T-helper 17 cell (primary cell): ENCODE measurements at regions not wholly inside any gene's neighbourhood (a gene's known extent, or its start where the extent isn't known, plus 50 kb on each side); places are given as distances from the start of the nearest gene placed in this dataset.

Source experiments
- ATAC-seq: fragments of 150-1000 bp; cut with Tn5 transposase; 2 replicates; pipeline ENCODE4 v1.10.0; 2021; ENCODE audit warnings: mild to moderate bottlenecking, moderate library complexity
- DNase-seq, 3 donors: peaks; one replicate each; pipeline versions ENCODE4 v3.0.0 to v3.0.0-alpha.2; 2020 to 2021
- H3K9me3 ChIP-seq: one replicate; pipeline ENCODE4 v1.7.0; 2013; ENCODE audit warnings: low read length, mild to moderate bottlenecking; ENCODE audit not compliant: control insufficient read depth, poor library complexity, severe bottlenecking
- H3K27ac Mint-ChIP-seq: one replicate; pipeline ENCODE4 v1.8.0; 2022; ENCODE audit warnings: mild to moderate bottlenecking, moderate library complexity, mixed read lengths
- H3K27me3 Mint-ChIP-seq: one replicate; pipeline ENCODE4 v1.8.0; 2022; ENCODE audit warnings: mixed read lengths
- H3K36me3 Mint-ChIP-seq: one replicate; pipeline ENCODE4 v1.8.0; 2022; ENCODE audit warnings: low read depth, mixed read lengths
- H3K4me1 Mint-ChIP-seq: one replicate; pipeline ENCODE4 v1.8.0; 2022; ENCODE audit warnings: mild to moderate bottlenecking, mixed read lengths
- H3K4me3 Mint-ChIP-seq: one replicate; pipeline ENCODE4 v1.8.0; 2022; ENCODE audit warnings: mild to moderate bottlenecking, moderate library complexity, mixed read lengths

DNA sequence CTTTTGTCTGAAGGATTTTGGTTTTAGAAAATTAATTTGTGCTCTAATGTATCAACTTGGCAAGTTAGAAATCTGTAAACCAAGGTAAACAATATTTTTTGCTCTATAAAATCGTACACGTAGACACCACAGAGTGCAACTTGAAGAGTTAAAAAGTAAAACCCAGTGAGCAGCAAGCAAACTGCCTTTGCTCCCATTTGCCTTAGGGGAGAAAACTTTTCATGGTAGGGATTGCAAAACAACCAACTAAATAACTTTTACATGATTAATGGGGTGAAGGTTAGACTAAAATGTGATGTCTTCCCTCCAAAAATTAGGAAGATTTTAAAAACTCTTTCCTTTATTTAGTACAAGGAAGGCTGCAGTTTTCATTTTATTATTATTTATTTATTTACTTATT lies 224.2 kb upstream of the LYZL1 start:
- H3K9me3 ChIP-seq, result no peaks in the 10 kb centered on the region
- ATAC-seq, result no peak
- DNase-seq, result no peak
- Mint-ChIP-seq H3K27ac (no peak overlapping the region), H3K4me3 (no peak overlapping the region), H3K4me1 (peaks cover 2% of the 10 kb centered on the region), H3K36me3 (no peaks in the 10 kb centered on the region), H3K27me3 (peaks cover 17% of the 10 kb centered on the region)

DNA sequence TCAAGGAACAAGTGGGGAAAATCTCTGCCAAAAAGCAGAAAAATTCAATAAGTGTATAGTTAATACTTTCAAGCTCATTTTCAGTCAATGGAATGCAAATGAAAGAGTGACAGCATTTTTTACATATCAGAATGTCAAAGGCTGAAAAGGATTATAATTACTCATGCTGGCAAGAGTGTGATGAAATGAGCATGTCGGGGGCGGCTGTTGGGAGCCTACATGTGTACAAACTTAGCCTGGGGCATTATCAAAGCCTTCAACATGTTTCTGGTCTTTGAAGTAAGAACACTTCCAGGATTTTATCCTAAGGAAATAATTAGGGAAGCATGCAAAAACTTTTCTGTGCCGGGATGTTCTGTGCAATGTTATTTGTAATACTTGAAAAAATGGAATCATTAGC lies 221.7 kb upstream of the LYZL1 start:
- Mint-ChIP-seq H3K4me1 (peaks cover 2% of the 10 kb centered on the region), H3K27ac (no peak overlapping the region), H3K4me3 (no peak overlapping the region), H3K27me3 (peaks cover 14% of the 10 kb centered on the region), H3K36me3 (no peaks in the 10 kb centered on the region)
- ATAC-seq (no peak), DNase-seq (no peak)
- no peaks in the 10 kb centered on the region for H3K9me3 ChIP-seq

DNA sequence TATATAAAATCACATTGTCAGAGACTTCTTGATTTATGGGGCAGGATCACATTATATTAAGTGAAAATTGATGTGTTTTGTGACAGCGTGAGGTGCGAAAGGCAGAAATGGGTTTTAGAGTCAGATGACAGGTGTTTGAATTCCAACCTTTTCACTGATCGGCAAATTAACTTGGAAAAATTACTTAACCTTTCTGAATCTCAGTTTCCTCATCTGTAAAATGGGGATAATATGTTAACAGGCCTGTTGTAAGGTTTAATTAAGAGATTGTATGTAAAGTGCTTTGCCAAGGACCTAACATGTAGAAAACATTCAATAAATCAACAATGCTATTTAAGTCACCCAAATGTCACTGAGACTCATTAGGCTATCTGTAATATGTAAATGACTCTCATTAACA lies 221.2 kb upstream of the LYZL1 start:
- Mint-ChIP-seq H3K4me1 (peaks cover 2% of the 10 kb centered on the region), H3K4me3 (no peak overlapping the region), H3K36me3 (no peaks in the 10 kb centered on the region), H3K27ac (no peak overlapping the region), H3K27me3 (peaks cover 18% of the 10 kb centered on the region)
- ATAC-seq, result no peak
- H3K9me3 ChIP-seq, result no peaks in the 10 kb centered on the region
- DNase-seq, result no peak

DNA sequence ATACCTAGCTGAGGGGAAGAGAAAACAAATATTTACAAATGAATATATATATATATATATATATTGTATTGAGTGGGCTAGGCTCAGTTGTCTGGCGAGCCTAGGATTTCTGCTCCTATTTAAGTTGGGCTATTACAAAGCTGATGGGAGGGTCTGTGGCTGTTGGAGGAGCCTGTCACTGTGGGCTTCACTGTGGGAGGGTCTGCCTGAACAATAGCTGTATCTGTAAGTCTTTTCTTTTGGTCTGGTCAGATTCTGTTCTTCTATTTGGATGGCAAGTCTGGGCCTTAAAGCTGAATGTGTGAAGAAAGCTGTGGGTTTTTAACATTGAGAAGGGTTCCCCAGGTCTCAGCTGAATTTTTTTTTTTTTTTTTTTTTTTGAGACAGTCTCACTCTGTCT lies 220.6 kb upstream of the LYZL1 start:
- H3K4me1 Mint-ChIP-seq, result peaks cover 2% of the 10 kb centered on the region

DNA sequence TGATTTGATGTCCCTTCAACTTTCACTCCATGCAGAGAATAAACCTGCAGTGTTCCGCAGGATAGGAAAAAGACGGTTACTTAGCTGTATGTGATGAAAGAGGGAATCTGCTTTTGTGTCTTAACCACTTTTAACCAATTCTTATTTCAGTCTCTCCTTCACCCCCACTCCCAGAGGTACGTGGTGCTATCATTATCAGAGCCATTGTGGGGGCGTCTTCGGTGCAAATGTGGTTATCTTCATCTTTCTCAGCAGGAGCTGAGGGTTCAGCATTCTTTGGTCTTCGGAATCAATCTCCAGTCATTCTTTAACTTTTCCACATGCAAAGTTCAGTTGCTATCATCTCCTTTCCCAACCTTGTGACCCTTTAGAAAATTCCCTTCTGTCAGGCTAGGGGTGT lies 219.9 kb upstream of the LYZL1 start:
- no peaks in the 10 kb centered on the region for H3K36me3 Mint-ChIP-seq
- ATAC-seq (no peak), DNase-seq (no peak)
- no peak overlapping the region for H3K27ac Mint-ChIP-seq
- peaks cover 2% of the 10 kb centered on the region for H3K4me1 Mint-ChIP-seq
- no peak overlapping the region for H3K4me3 Mint-ChIP-seq
- no peaks in the 10 kb centered on the region for H3K9me3 ChIP-seq
- H3K27me3 Mint-ChIP-seq, result peaks cover 30% of the 10 kb centered on the region

More for the DNA sequence above, 220.6 kb upstream of the LYZL1 start:
- ATAC-seq, result no peak
- no peak overlapping the region for H3K27ac Mint-ChIP-seq
- peaks cover 25% of the 10 kb centered on the region for H3K27me3 Mint-ChIP-seq
- H3K36me3 Mint-ChIP-seq, result no peaks in the 10 kb centered on the region
- DNase-seq, result no peak
- no peaks in the 10 kb centered on the region for H3K9me3 ChIP-seq
- no peak overlapping the region for H3K4me3 Mint-ChIP-seq

DNA sequence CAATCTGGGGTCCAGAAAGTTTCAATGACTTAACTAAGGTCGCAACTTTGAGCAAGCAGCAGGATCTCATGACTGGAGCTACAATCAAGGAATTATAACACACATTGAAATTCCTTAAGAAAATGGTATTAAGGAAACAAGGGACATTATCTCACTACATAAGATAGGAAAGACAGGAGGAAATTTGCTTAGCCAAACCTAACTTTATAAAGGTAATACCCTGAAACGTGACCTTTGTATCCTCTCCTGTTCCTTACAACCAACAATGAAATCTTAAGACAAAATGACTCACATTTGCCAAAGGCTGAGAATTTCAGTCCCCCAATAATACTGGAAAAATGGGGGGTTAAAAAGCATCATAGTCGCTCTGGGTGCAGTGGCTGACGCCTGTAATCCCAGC lies 218.9 kb upstream of the LYZL1 start:
- DNase-seq (no peak), ATAC-seq (no peak)
- no peaks in the 10 kb centered on the region for H3K36me3 Mint-ChIP-seq
- H3K9me3 ChIP-seq, result no peaks in the 10 kb centered on the region
- peaks cover 2% of the 10 kb centered on the region for H3K4me1 Mint-ChIP-seq
- no peak overlapping the region for H3K4me3 Mint-ChIP-seq
- peaks cover 30% of the 10 kb centered on the region for H3K27me3 Mint-ChIP-seq
- H3K27ac Mint-ChIP-seq, result no peak overlapping the region

DNA sequence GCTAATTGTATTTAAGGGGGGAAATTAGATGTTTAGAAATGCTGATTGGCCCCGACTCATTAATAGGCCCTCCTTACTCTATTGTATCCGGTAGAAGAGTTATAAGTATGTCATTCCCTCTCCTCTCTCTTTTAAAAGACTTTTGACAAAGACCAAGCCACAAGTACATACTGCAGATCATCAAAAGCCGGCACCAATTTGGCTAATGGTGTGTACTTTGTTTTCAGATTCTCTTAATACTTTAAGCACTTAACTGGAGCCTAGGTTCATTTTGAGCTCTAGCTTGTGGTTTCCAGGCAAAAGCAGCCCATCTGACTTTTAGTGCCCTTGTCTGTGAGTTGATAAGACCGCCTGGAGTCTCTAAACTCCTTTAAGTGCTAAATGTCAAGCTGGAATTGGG lies 210.0 kb upstream of the LYZL1 start:
- H3K4me1 Mint-ChIP-seq, result no peaks in the 10 kb centered on the region
- DNase-seq, result no peak
- no peaks in the 10 kb centered on the region for H3K9me3 ChIP-seq
- H3K36me3 Mint-ChIP-seq, result peaks cover 2% of the 10 kb centered on the region
- H3K27ac Mint-ChIP-seq, result no peak overlapping the region
- H3K4me3 Mint-ChIP-seq, result no peak overlapping the region
- no peak for ATAC-seq
- H3K27me3 Mint-ChIP-seq, result peaks cover 28% of the 10 kb centered on the region

DNA sequence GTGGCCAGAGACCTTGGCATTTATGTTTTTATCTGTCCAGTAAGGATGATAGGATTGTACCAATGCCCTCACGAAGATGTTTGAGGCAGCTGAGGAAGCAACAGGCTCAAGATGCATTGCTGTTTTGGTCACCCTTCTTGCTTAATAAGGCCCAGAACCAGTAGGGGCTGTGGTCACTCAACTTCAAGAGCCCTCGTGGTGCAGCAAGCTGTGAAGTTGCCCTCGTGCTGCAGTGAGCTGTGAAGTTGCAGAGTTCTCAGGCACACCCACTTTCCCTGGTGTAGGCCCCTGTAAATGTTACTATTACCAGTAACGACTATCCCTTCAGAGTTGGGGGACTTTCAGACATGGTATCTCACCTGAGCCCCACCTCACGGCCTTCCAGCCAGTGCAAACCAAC lies 207.6 kb upstream of the LYZL1 start:
- DNase-seq, result no peak
- Mint-ChIP-seq H3K27me3 (peaks cover 28% of the 10 kb centered on the region), H3K27ac (no peak overlapping the region), H3K4me1 (no peaks in the 10 kb centered on the region), H3K36me3 (peaks cover 2% of the 10 kb centered on the region), H3K4me3 (no peak overlapping the region)
- no peak for ATAC-seq
- H3K9me3 ChIP-seq, result no peaks in the 10 kb centered on the region

DNA sequence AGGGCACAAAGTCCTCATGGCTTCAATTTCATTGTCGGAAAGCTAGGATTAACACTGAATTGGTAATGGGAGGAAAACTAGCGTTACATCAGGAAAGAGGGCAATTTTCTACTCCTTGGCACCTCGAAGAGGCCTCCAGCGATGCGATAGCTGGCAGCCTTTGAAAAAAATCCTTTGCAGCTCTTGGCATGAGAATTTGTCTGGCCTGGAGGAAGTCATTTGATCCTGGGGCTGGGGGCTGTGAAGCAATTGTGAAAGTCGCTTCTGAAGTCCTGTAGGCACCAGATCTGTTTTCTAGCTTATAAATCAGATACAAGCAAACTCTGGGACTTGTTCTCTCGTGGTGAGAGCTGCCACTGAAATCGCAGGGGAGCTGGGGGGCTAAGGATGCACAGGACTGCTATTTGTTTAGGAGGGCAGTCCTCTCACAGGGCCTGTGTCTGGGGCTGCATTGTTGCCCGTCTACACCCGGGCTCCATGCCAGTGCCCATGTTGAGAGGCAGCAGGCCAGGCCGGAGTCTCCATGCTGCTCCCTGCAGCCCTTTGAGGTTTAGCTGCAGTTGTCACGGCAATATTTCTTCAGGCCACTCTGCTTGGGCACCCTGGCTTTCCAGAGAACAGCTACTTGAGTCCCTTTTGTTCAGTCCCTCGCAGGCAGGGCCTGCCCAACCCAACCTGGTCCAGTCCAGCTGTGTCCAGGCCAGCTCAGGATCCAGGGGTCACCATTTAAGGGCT lies 206.8 kb upstream of the LYZL1 start:
- peaks cover 2% of the 10 kb centered on the region for H3K36me3 Mint-ChIP-seq
- no peak overlapping the region for H3K27ac Mint-ChIP-seq
- H3K9me3 ChIP-seq, result no peaks in the 10 kb centered on the region
- DNase-seq (no peak), ATAC-seq (no peak)
- no peaks in the 10 kb centered on the region for H3K4me1 Mint-ChIP-seq
- H3K4me3 Mint-ChIP-seq, result no peak overlapping the region
- peaks cover 28% of the 10 kb centered on the region for H3K27me3 Mint-ChIP-seq

DNA sequence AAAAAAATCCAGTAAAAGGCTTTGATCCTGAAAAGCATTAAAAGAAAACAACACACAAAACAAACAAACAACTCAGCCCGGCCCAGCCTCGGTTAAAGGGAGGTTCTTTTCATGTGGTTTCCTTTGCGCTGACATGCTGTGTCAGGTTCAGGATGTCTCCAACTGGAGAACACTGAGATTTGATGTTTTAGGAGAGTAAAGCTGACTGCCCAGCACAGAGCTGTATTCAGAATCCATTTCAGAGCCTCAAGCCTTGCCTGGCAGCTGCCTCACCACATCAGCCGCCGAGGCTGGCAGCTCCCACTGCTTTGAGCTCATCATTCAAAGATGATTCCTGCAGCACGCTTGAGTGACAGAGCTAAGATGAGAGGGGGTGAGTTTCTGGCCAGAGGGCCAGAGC lies 205.8 kb upstream of the LYZL1 start:
- Mint-ChIP-seq H3K4me3 (no peak overlapping the region), H3K27ac (no peak overlapping the region), H3K4me1 (no peaks in the 10 kb centered on the region), H3K36me3 (peaks cover 3% of the 10 kb centered on the region), H3K27me3 (peaks cover 28% of the 10 kb centered on the region)
- no peak for DNase-seq
- ATAC-seq, result no peak
- H3K9me3 ChIP-seq, result no peaks in the 10 kb centered on the region

DNA sequence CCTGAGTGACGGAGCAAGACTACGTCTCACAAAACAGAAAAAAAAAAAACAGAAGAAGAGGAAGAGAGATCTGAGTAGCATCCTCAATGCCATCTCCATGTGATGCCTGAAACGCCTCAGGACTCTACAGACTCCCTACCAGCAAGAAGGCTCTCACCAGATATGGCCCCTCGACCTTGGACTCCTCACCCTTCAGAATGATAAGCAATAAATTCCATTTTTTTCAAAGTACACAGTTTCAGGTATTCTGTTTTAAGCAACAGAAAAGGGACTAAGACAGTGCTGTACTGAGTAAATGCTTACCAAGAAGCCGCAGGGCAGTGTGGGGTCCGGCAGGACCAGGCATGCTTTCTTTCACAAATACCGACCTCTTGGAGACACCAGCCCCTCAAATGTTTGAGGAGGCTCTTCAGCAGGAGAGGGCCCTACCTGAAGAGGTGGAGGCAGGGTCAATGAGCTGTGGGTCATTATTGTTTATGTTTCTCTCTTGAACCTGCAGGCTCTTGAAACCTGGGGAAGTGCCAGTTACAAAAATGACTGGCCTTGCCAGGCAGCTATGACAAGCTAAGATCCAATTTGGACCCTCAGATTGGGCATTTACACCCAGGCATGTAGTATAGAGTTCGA lies 204.1 kb upstream of the LYZL1 start:
- Mint-ChIP-seq H3K4me1 (no peaks in the 10 kb centered on the region), H3K36me3 (peaks cover 3% of the 10 kb centered on the region)

DNA sequence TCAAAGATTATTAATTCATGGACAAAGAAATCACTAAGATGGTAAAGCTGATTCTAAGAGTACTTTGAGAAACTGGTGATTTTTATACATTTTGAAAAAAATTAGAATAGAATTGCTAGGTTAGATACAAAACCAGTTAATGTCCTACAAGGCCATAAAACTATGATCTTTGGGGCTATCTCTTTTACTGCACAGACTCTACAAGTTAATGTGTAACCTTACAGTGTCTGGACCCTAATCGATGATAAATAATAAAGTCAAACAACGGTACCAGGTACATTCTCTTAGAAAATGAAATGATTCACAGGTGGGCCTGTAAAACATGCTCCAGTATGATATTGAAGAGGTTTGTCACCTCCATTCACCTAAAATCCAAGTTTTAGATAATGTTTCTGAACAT lies 199.8 kb upstream of the LYZL1 start:
- H3K9me3 ChIP-seq, result no peaks in the 10 kb centered on the region
- Mint-ChIP-seq H3K27ac (no peak overlapping the region), H3K4me3 (no peak overlapping the region), H3K36me3 (peaks cover 2% of the 10 kb centered on the region), H3K4me1 (no peaks in the 10 kb centered on the region), H3K27me3 (no peaks in the 10 kb centered on the region)
- ATAC-seq, result no peak
- DNase-seq, result no peak

More for the DNA sequence above, 204.1 kb upstream of the LYZL1 start:
- Mint-ChIP-seq H3K27ac (no peak overlapping the region), H3K27me3 (peaks cover 21% of the 10 kb centered on the region), H3K4me3 (no peak overlapping the region)
- DNase-seq (no peak), ATAC-seq (no peak)
- H3K9me3 ChIP-seq, result no peaks in the 10 kb centered on the region

DNA sequence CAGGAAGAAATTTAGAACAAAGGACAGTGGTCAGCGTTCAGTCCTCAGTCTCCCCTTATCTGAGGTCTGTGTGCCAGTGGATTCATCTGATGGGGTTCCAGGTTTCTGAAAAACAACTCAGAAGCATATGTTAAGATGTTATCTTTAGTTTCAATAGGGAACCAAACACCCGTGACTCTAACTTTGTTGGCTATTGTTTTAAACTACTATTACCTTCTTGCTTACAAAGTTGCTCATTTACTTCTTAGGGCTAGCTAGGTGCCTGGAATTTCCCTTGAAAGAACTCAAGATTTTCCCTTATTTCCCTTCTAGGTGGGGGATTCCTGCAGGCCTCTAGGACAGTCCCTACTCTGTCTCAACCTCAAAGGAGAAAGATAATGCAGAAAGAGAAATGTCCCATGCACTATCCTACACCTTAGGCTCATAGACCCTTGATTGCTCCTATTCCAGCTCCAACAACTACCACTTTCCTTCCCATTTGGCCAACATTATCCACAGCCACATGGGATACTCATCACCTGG lies 192.5 kb upstream of the LYZL1 start:
- Mint-ChIP-seq H3K27ac (no peak overlapping the region), H3K27me3 (no peaks in the 10 kb centered on the region), H3K4me3 (no peak overlapping the region), H3K4me1 (no peaks in the 10 kb centered on the region), H3K36me3 (no peaks in the 10 kb centered on the region)
- no peaks in the 10 kb centered on the region for H3K9me3 ChIP-seq
- no peak for DNase-seq
- no peak for ATAC-seq

DNA sequence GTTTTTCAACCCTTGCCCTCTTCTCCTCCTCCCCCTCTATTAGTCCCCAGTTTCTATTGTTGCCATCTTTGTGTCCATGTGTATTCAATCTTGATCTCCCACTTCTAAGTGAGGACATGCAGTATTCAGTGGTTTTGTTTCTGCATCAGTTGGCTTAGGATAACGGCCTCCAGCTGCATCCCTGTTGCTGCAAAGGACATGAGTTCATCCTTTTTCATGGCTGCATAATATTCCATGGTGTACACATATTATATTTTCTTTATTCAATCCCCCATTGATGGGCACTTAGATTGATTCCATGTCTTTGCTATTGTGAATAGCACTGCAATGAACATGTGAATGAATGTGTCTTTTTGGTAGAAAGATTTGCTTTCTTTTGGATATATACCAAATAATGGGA lies 190.4 kb upstream of the LYZL1 start:
- H3K4me3 Mint-ChIP-seq, result no peak overlapping the region
- H3K36me3 Mint-ChIP-seq, result no peaks in the 10 kb centered on the region
- DNase-seq (no peak), ATAC-seq (no peak)
- H3K4me1 Mint-ChIP-seq, result no peaks in the 10 kb centered on the region
- no peaks in the 10 kb centered on the region for H3K9me3 ChIP-seq
- H3K27me3 Mint-ChIP-seq, result peaks cover 10% of the 10 kb centered on the region
- H3K27ac Mint-ChIP-seq, result no peak overlapping the region
